ENCODE measurements at regions not wholly inside any gene's neighbourhood (a gene's known extent, or its start where the extent isn't known, plus 50 kb on each side); places are given as distances from the start of the nearest gene placed in this dataset.

- no peak for TF ChIP-seq POLR2A (IDR thresholded peaks at IDR 0.05)
- TF ChIP-seq CTCF (IDR thresholded peaks at IDR 0.05) = no peak
Measured at GRCh38 chr2:204475399-204475798, 69.9 kb upstream of the PARD3B start.

Measured in lower leg skin (tissue), 3 donors.